ENCODE measurements at regions not wholly inside any gene's neighbourhood (a gene's known extent, or its start where the extent isn't known, plus 50 kb on each side); places are given as distances from the start of the nearest gene placed in this dataset.
"Not testable (repeated sequence)": the region's sequence is repeated elsewhere in the genome, so short reads cannot be mapped to it uniquely, and the experiment has no call there.

DNA sequence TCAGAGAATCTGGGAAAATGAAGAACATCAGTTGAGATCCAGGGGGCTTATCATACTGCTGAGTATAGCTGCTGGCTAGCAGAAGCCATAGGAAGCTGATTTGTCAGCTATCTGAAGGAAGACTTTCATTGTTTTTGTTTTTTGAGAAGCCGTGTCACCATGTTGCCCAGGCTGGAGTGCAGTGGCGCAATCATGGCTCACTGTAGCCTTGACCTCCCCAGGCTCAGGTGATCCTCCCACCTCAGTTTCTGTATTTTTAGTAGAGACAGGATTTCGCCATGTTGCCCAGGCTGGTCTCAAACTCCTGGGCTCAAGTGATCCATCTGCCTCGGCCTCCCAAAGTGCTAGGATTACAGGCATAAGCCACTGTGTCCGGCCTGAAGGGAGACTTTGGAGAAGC, 101.5 kb upstream of the RHOBTB1 start:
- not testable (repeated sequence) for TF ChIP-seq CTCF (IDR thresholded peaks at IDR 0.05); REST (IDR thresholded peaks at IDR 0.05); MAZ (IDR thresholded peaks at IDR 0.05; ENCODE audit: borderline replicate concordance, low read depth, low read length); EP300 (IDR thresholded peaks at IDR 0.05); RNF2 (IDR thresholded peaks at IDR 0.05; ENCODE audit: borderline replicate concordance, low read depth); CHD2 (IDR thresholded peaks at IDR 0.05; ENCODE audit: low read length, partially characterized antibody)
- TF ChIP-seq, protein P1, sequence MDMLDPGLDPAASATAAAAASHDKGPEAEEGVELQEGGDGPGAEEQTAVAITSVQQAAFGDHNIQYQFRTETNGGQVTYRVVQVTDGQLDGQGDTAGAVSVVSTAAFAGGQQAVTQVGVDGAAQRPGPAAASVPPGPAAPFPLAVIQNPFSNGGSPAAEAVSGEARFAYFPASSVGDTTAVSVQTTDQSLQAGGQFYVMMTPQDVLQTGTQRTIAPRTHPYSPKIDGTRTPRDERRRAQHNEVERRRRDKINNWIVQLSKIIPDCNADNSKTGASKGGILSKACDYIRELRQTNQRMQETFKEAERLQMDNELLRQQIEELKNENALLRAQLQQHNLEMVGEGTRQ (IDR thresholded peaks at IDR 0.05) = not testable (repeated sequence)
- TF ChIP-seq, protein P2, sequence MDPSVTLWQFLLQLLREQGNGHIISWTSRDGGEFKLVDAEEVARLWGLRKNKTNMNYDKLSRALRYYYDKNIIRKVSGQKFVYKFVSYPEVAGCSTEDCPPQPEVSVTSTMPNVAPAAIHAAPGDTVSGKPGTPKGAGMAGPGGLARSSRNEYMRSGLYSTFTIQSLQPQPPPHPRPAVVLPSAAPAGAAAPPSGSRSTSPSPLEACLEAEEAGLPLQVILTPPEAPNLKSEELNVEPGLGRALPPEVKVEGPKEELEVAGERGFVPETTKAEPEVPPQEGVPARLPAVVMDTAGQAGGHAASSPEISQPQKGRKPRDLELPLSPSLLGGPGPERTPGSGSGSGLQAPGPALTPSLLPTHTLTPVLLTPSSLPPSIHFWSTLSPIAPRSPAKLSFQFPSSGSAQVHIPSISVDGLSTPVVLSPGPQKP (IDR thresholded peaks at IDR 0.05; ENCODE audit: low read depth, low read length) = not testable (repeated sequence)
- TF ChIP-seq, protein P3, sequence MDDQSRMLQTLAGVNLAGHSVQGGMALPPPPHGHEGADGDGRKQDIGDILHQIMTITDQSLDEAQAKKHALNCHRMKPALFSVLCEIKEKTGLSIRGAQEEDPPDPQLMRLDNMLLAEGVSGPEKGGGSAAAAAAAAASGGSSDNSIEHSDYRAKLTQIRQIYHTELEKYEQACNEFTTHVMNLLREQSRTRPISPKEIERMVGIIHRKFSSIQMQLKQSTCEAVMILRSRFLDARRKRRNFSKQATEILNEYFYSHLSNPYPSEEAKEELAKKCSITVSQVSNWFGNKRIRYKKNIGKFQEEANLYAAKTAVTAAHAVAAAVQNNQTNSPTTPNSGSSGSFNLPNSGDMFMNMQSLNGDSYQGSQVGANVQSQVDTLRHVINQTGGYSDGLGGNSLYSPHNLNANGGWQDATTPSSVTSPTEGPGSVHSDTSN (IDR thresholded peaks at IDR 0.05) = not testable (repeated sequence)

Data from A549 (cell line).